ENCODE measurements at regions not wholly inside any gene's neighbourhood (a gene's known extent, or its start where the extent isn't known, plus 50 kb on each side); places are given as distances from the start of the nearest gene placed in this dataset.
A peak's percentile ranks its signal among the peaks of the same experiment; 100 is the strongest.

- Histone ChIP-seq H3K36me3 (replicated peaks; ENCODE audit: control insufficient read depth, insufficient read depth, low read length) (no peaks in the 10 kb centered on the region), H3K4me3 (ENCODE audit: insufficient read depth, low read depth, low read length) (no peak overlapping the region), H3K27me3 (ENCODE audit: control insufficient read depth, insufficient read depth, low read length) (no peaks in the 10 kb centered on the region)
- DNase-seq = peak; percentile 10
Observed at GRCh38 chr4:181475781-181476507, 767.3 kb upstream of the TENM3 start.

GRCh38 chr4:181476508-181476890, 766.7 kb upstream of the TENM3 start:
- no peak overlapping the region for H3K4me3 ChIP-seq (ENCODE audit: insufficient read depth, low read depth, low read length)
- DNase-seq = no peak
- H3K27me3 ChIP-seq (ENCODE audit: control insufficient read depth, insufficient read depth, low read length) = no peaks in the 10 kb centered on the region
- no peaks in the 10 kb centered on the region for H3K36me3 ChIP-seq (replicated peaks; ENCODE audit: control insufficient read depth, insufficient read depth, low read length)

- Histone ChIP-seq H3K36me3 (replicated peaks; ENCODE audit: control insufficient read depth, insufficient read depth, low read length) (no peaks in the 10 kb centered on the region), H3K27me3 (ENCODE audit: control insufficient read depth, insufficient read depth, low read length) (no peaks in the 10 kb centered on the region), H3K4me3 (ENCODE audit: insufficient read depth, low read depth, low read length) (no peak overlapping the region)
- no peak for DNase-seq
Observed at GRCh38 chr4:181477591-181477990, 765.6 kb upstream of the TENM3 start.

- DNase-seq = no peak
- Histone ChIP-seq H3K27me3 (ENCODE audit: control insufficient read depth, insufficient read depth, low read length) (no peaks in the 10 kb centered on the region), H3K36me3 (replicated peaks; ENCODE audit: control insufficient read depth, insufficient read depth, low read length) (no peaks in the 10 kb centered on the region), H3K4me3 (ENCODE audit: insufficient read depth, low read depth, low read length) (no peak overlapping the region)
Observed at GRCh38 chr4:181478656-181479055, 764.5 kb upstream of the TENM3 start.

DNA sequence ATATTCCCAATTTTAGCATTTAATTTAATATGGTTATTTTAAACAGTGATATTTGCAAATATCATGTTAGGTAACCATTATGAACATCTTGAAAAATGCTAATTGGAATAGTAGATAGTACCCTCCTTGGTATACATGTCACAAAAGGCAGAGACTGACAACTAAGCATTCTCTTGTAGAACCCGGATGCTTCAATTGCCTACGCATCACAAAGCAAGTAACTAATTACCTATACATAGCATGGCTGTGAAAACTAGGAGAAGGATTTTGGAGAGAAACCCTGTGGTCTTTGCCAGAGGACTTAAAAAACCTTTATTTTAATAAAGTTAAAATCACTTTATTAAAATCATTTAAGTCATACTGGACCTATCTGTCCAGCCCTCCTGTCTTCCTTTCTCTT, 764.1 kb upstream of the TENM3 start:
- H3K36me3 ChIP-seq (replicated peaks; ENCODE audit: control insufficient read depth, insufficient read depth, low read length) = no peaks in the 10 kb centered on the region
- H3K4me3 ChIP-seq (ENCODE audit: insufficient read depth, low read depth, low read length) = no peak overlapping the region
- H3K27me3 ChIP-seq (ENCODE audit: control insufficient read depth, insufficient read depth, low read length) = no peaks in the 10 kb centered on the region
- peak; percentile 6 for DNase-seq

DNA sequence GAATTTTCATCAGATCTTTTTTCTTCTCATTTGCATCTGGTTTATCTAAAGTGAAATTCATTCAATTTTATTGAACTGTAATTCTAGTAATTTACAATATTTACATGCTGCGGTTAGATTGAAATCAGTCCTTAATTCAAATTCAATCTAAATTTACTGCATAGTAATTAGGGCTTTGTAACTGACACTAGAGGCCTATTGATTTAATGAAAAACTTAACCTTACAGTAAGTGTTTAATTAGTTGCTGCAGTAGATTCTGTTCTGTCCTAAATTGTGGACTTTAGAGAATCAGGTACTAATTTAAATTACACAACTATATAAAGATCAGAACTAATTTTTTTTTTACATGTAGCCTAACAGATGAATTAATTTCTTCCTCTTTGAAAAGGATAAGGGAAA, 758.8 kb upstream of the TENM3 start:
- H3K4me3 ChIP-seq (ENCODE audit: insufficient read depth, low read depth, low read length) = no peak overlapping the region
- no peaks in the 10 kb centered on the region for H3K27me3 ChIP-seq (ENCODE audit: control insufficient read depth, insufficient read depth, low read length)
- DNase-seq = no peak
- H3K36me3 ChIP-seq (replicated peaks; ENCODE audit: control insufficient read depth, insufficient read depth, low read length) = no peaks in the 10 kb centered on the region

DNA sequence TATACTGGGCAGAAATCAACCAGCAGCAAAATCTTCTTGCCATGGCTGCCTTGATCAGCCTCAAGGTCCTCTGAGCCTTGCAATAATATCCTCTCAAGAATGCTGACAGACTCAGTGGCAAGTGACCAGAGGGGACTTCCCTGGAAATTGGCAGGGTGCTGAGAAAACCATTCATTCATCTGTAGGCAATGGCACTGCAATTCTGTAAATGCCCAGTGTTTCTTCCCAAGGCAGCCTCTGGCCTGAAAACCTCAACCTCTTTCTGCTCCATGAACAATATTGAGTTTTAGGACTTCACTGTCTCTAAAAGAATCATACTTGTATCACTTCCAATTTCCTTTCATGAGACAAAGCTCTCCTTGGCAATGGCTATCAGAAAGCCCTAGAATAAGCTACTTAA, 754.3 kb upstream of the TENM3 start:
- no peak for DNase-seq
- Histone ChIP-seq H3K36me3 (replicated peaks; ENCODE audit: control insufficient read depth, insufficient read depth, low read length) (no peaks in the 10 kb centered on the region), H3K4me3 (ENCODE audit: insufficient read depth, low read depth, low read length) (no peak overlapping the region), H3K27me3 (ENCODE audit: control insufficient read depth, insufficient read depth, low read length) (no peaks in the 10 kb centered on the region)

GRCh38 chr4:181498148-181498547, 745.1 kb upstream of the TENM3 start:
- Histone ChIP-seq H3K36me3 (replicated peaks; ENCODE audit: control insufficient read depth, insufficient read depth, low read length) (no peaks in the 10 kb centered on the region), H3K27me3 (ENCODE audit: control insufficient read depth, insufficient read depth, low read length) (no peaks in the 10 kb centered on the region), H3K4me3 (ENCODE audit: insufficient read depth, low read depth, low read length) (no peak overlapping the region)
- DNase-seq = no peak

DNA sequence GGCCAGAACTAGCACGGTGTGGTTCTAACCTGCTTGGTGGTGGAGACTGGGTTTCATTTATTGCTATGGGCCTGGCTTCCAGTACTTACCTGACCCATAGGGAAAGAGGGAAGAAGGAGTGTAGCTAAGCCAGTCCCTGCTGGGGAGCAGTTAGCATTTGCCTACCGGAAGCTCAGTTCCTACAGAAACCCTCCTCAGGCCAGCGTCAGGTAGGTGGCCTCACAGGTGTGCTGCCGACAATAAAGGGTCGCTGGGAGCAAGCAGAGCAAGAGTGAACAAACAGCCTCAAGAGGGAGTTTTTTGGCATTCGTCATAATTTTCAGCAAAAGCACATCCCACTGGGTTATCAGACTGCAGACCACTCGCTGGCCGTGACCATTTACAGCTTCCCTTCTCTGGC, 740.6 kb upstream of the TENM3 start:
- Histone ChIP-seq H3K4me3 (ENCODE audit: insufficient read depth, low read depth, low read length) (no peak overlapping the region), H3K27me3 (ENCODE audit: control insufficient read depth, insufficient read depth, low read length) (no peaks in the 10 kb centered on the region), H3K36me3 (replicated peaks; ENCODE audit: control insufficient read depth, insufficient read depth, low read length) (no peaks in the 10 kb centered on the region)
- no peak for DNase-seq

DNA sequence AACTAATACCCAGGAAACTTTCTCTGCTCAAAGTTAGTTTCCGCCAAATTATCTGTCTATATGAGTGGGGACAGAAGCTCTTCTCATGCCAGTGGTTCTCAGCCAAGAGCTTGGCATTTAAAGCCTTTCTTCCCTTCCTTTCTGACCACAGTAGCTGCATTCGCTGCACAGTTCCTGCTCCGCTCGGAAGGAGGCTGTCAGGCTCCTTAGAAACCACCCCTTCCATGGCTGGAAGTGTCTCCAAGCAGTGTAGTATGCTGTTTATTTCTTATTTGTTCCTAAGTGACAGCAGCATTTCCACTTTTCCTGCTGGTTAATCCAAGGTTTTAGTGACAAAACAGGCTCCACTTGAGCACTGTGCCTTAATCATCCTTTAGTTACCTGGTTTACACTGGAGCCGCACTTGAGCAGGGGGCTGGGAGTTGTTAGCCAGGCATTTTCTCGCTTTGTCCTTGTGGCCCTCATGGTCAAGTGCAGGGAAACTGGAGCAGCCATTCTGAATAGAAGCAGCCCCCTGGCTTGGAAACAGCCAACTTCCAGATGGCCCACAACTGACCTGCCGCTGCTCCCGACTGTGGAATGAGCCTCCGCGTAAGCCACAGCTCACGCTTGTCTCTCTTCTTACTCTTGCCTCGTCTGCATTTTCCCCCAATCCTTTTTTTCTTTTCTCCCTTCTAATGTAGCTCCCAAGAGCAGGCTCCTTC, 739.4 kb upstream of the TENM3 start:
- Histone ChIP-seq H3K4me3 (ENCODE audit: insufficient read depth, low read depth, low read length) (no peak overlapping the region), H3K27me3 (ENCODE audit: control insufficient read depth, insufficient read depth, low read length) (no peaks in the 10 kb centered on the region), H3K36me3 (replicated peaks; ENCODE audit: control insufficient read depth, insufficient read depth, low read length) (no peaks in the 10 kb centered on the region)
- no peak for DNase-seq

DNA sequence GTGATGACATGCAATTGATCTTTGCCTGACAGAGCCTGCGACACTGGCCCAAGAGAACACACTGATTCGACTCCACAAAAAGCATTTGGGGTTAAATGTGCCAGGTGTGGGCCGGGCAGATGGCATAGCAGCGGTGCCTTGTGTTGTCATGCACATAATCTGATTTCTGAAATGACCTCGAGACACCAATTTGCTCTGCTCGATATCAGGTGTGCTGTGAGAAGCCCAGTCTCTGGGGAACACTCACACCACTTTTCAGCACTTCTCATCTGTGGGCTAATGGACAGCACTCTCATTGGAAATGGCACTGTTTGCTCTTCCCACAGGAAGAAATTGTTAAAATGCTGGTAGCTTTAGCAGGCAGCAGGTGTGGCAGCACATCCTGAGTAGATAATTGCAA, 738.3 kb upstream of the TENM3 start:
- Histone ChIP-seq H3K4me3 (ENCODE audit: insufficient read depth, low read depth, low read length) (no peak overlapping the region), H3K36me3 (replicated peaks; ENCODE audit: control insufficient read depth, insufficient read depth, low read length) (no peaks in the 10 kb centered on the region), H3K27me3 (ENCODE audit: control insufficient read depth, insufficient read depth, low read length) (no peaks in the 10 kb centered on the region)
- no peak for DNase-seq

- no peak overlapping the region for H3K4me3 ChIP-seq (ENCODE audit: insufficient read depth, low read depth, low read length)
- H3K36me3 ChIP-seq (replicated peaks; ENCODE audit: control insufficient read depth, insufficient read depth, low read length) = no peaks in the 10 kb centered on the region
- DNase-seq = no peak
- no peaks in the 10 kb centered on the region for H3K27me3 ChIP-seq (ENCODE audit: control insufficient read depth, insufficient read depth, low read length)
Observed at GRCh38 chr4:181507180-181507835, 735.9 kb upstream of the TENM3 start.

GRCh38 chr4:181507938-181508337, 735.3 kb upstream of the TENM3 start:
- no peak overlapping the region for H3K4me3 ChIP-seq (ENCODE audit: insufficient read depth, low read depth, low read length)
- DNase-seq = no peak
- no peaks in the 10 kb centered on the region for H3K27me3 ChIP-seq (ENCODE audit: control insufficient read depth, insufficient read depth, low read length)
- H3K36me3 ChIP-seq (replicated peaks; ENCODE audit: control insufficient read depth, insufficient read depth, low read length) = no peaks in the 10 kb centered on the region

- no peaks in the 10 kb centered on the region for H3K27me3 ChIP-seq (ENCODE audit: control insufficient read depth, insufficient read depth, low read length)
- no peak for DNase-seq
- no peaks in the 10 kb centered on the region for H3K36me3 ChIP-seq (replicated peaks; ENCODE audit: control insufficient read depth, insufficient read depth, low read length)
- H3K4me3 ChIP-seq (ENCODE audit: insufficient read depth, low read depth, low read length) = no peak overlapping the region
Observed at GRCh38 chr4:181508601-181509000, 734.6 kb upstream of the TENM3 start.

- H3K27me3 ChIP-seq (ENCODE audit: control insufficient read depth, insufficient read depth, low read length) = no peaks in the 10 kb centered on the region
- H3K36me3 ChIP-seq (replicated peaks; ENCODE audit: control insufficient read depth, insufficient read depth, low read length) = no peaks in the 10 kb centered on the region
- H3K4me3 ChIP-seq (ENCODE audit: insufficient read depth, low read depth, low read length) = no peak overlapping the region
- no peak for DNase-seq
Observed at GRCh38 chr4:181509073-181509472, 734.1 kb upstream of the TENM3 start.

Measured in H7 (cell line).